HUES6 (cell line): ENCODE measurements at regions not wholly inside any gene's neighbourhood (a gene's known extent, or its start where the extent isn't known, plus 50 kb on each side); places are given as distances from the start of the nearest gene placed in this dataset.

Source experiments
- H3K27ac ChIP-seq: 2 replicates; pipeline ENCODE4 v1.7.0; 2013; ENCODE audit warnings: low read depth, mild to moderate bottlenecking, low read length, inconsistent platforms
- H3K27me3 ChIP-seq: 2 replicates; pipeline ENCODE4 v1.6.1; 2013; ENCODE audit warnings: low read length; ENCODE audit not compliant: control insufficient read depth, insufficient read depth
- H3K36me3 ChIP-seq: 2 replicates; pipeline ENCODE4 v1.6.1; 2013; ENCODE audit warnings: low read length; ENCODE audit not compliant: control insufficient read depth, insufficient read depth
- H3K4me1 ChIP-seq: 2 replicates; pipeline ENCODE4 v1.6.1; 2013; ENCODE audit warnings: low read length; ENCODE audit not compliant: control insufficient read depth, insufficient read depth
- H3K4me3 ChIP-seq: 2 replicates; pipeline ENCODE4 v1.5.1; 2013; ENCODE audit warnings: low read depth, low read length
- H3K9ac ChIP-seq: one replicate; pipeline ENCODE4 v1.6.1; 2013; ENCODE audit warnings: mild to moderate bottlenecking, low read length
- H3K9me3 ChIP-seq: 2 replicates; pipeline ENCODE4 v1.6.1; 2013; ENCODE audit warnings: low read depth, low read length; ENCODE audit not compliant: control insufficient read depth, insufficient read depth

GRCh38 chr5:40386289-40386688, 293.4 kb upstream of the PTGER4 start:
- no peak overlapping the region for H3K9ac ChIP-seq

GRCh38 chr5:40385544-40385943, 294.2 kb upstream of the PTGER4 start:
- H3K9ac ChIP-seq: no peak overlapping the region
- H3K4me3 ChIP-seq: no peak overlapping the region
- H3K36me3 ChIP-seq: no peaks in the 10 kb centered on the region
- no peaks in the 10 kb centered on the region for H3K9me3 ChIP-seq
- no peaks in the 10 kb centered on the region for H3K27me3 ChIP-seq
- peaks cover 15% of the 10 kb centered on the region; the same call in 1 of the 2 replicates for H3K4me1 ChIP-seq
- no peak overlapping the region for H3K27ac ChIP-seq

More at GRCh38 chr5:40386289-40386688, 293.4 kb upstream of the PTGER4 start:
- Histone ChIP-seq H3K36me3 (no peaks in the 10 kb centered on the region), H3K27ac (no peak overlapping the region), H3K4me1 (peaks cover 15% of the 10 kb centered on the region; the same call in 1 of the 2 replicates), H3K27me3 (no peaks in the 10 kb centered on the region), H3K9me3 (no peaks in the 10 kb centered on the region), H3K4me3 (no peak overlapping the region)

- Histone ChIP-seq H3K27me3 (no peaks in the 10 kb centered on the region), H3K4me3 (no peak overlapping the region), H3K27ac (no peak overlapping the region), H3K9ac (no peak overlapping the region), H3K36me3 (no peaks in the 10 kb centered on the region), H3K9me3 (no peaks in the 10 kb centered on the region), H3K4me1 (peaks cover 15% of the 10 kb centered on the region; the same call in 1 of the 2 replicates)
Measured at GRCh38 chr5:40384782-40385390, 294.8 kb upstream of the PTGER4 start.

- no peaks in the 10 kb centered on the region for H3K27me3 ChIP-seq
- peaks cover 12% of the 10 kb centered on the region; the same call in 1 of the 2 replicates for H3K4me1 ChIP-seq
- H3K36me3 ChIP-seq: no peaks in the 10 kb centered on the region
- no peaks in the 10 kb centered on the region for H3K9me3 ChIP-seq
- H3K9ac ChIP-seq: no peak overlapping the region
- H3K27ac ChIP-seq: no peak overlapping the region
- H3K4me3 ChIP-seq: no peak overlapping the region
Measured at GRCh38 chr5:40383749-40384651, 295.7 kb upstream of the PTGER4 start.

- Histone ChIP-seq H3K4me3 (no peak overlapping the region), H3K27ac (no peak overlapping the region), H3K9me3 (no peaks in the 10 kb centered on the region), H3K27me3 (no peaks in the 10 kb centered on the region), H3K9ac (no peak overlapping the region), H3K4me1 (peaks cover 12% of the 10 kb centered on the region; the same call in 1 of the 2 replicates), H3K36me3 (no peaks in the 10 kb centered on the region)
Measured at GRCh38 chr5:40381676-40382363, 297.9 kb upstream of the PTGER4 start.

GRCh38 chr5:40381016-40381415, 298.7 kb upstream of the PTGER4 start:
- no peak overlapping the region for H3K4me3 ChIP-seq
- H3K9ac ChIP-seq: no peak overlapping the region
- H3K9me3 ChIP-seq: no peaks in the 10 kb centered on the region
- H3K27ac ChIP-seq: no peak overlapping the region
- no peaks in the 10 kb centered on the region for H3K27me3 ChIP-seq
- H3K36me3 ChIP-seq: no peaks in the 10 kb centered on the region
- H3K4me1 ChIP-seq: peaks cover 11% of the 10 kb centered on the region; the same call in 1 of the 2 replicates

- no peak overlapping the region for H3K27ac ChIP-seq
- no peaks in the 10 kb centered on the region for H3K36me3 ChIP-seq
- no peak overlapping the region for H3K9ac ChIP-seq
- no peaks in the 10 kb centered on the region for H3K9me3 ChIP-seq
- no peak overlapping the region for H3K4me3 ChIP-seq
- no peaks in the 10 kb centered on the region for H3K4me1 ChIP-seq
- no peaks in the 10 kb centered on the region for H3K27me3 ChIP-seq
Measured at GRCh38 chr5:40378396-40379177, 301.1 kb upstream of the PTGER4 start.

- Histone ChIP-seq H3K4me3 (no peak overlapping the region), H3K4me1 (no peaks in the 10 kb centered on the region), H3K27me3 (no peaks in the 10 kb centered on the region), H3K27ac (no peak overlapping the region), H3K36me3 (no peaks in the 10 kb centered on the region), H3K9me3 (no peaks in the 10 kb centered on the region), H3K9ac (no peak overlapping the region)
Measured at GRCh38 chr5:40376566-40376965, 303.1 kb upstream of the PTGER4 start.

GRCh38 chr5:40374853-40375252, 304.9 kb upstream of the PTGER4 start:
- Histone ChIP-seq H3K9me3 (no peaks in the 10 kb centered on the region), H3K27me3 (no peaks in the 10 kb centered on the region), H3K36me3 (no peaks in the 10 kb centered on the region), H3K4me1 (no peaks in the 10 kb centered on the region), H3K4me3 (no peak overlapping the region), H3K27ac (no peak overlapping the region), H3K9ac (no peak overlapping the region)

- Histone ChIP-seq H3K4me3 (no peak overlapping the region), H3K4me1 (no peaks in the 10 kb centered on the region), H3K36me3 (no peaks in the 10 kb centered on the region), H3K9me3 (no peaks in the 10 kb centered on the region), H3K27ac (no peak overlapping the region), H3K9ac (no peak overlapping the region), H3K27me3 (no peaks in the 10 kb centered on the region)
Measured at GRCh38 chr5:40368200-40368599, 311.5 kb upstream of the PTGER4 start.
